ENCODE measurements at regions not wholly inside any gene's neighbourhood (a gene's known extent, or its start where the extent isn't known, plus 50 kb on each side); places are given as distances from the start of the nearest gene placed in this dataset.

- no peak for DNase-seq
- Histone ChIP-seq H3K4me1 (no peaks in the 10 kb centered on the region), H3K4me3 (no peak overlapping the region), H3K27ac (no peak overlapping the region), H3K9me3 (replicated peaks) (no peaks in the 10 kb centered on the region), H3K36me3 (no peaks in the 10 kb centered on the region), H3K27me3 (no peaks in the 10 kb centered on the region)
These were observed 199.1 kb upstream of the SLC14A2 start for GRCh38 chr18:45416168-45416567.

GRCh38 chr18:45417392-45417791 lies 197.9 kb upstream of the SLC14A2 start:
- no peak for DNase-seq
- H3K36me3 ChIP-seq = no peaks in the 10 kb centered on the region
- no peaks in the 10 kb centered on the region for H3K9me3 ChIP-seq (replicated peaks)
- H3K27ac ChIP-seq = no peak overlapping the region
- no peaks in the 10 kb centered on the region for H3K27me3 ChIP-seq
- H3K4me1 ChIP-seq = no peaks in the 10 kb centered on the region
- H3K4me3 ChIP-seq = no peak overlapping the region

GRCh38 chr18:45423659-45424058 lies 191.6 kb upstream of the SLC14A2 start:
- Histone ChIP-seq H3K36me3 (no peaks in the 10 kb centered on the region), H3K4me3 (no peak overlapping the region), H3K4me1 (no peaks in the 10 kb centered on the region), H3K27ac (no peak overlapping the region), H3K9me3 (replicated peaks) (no peaks in the 10 kb centered on the region), H3K27me3 (no peaks in the 10 kb centered on the region)
- no peak for DNase-seq

GRCh38 chr18:45430041-45430440 lies 185.2 kb upstream of the SLC14A2 start:
- Histone ChIP-seq H3K36me3 (no peaks in the 10 kb centered on the region), H3K9me3 (replicated peaks) (no peaks in the 10 kb centered on the region), H3K27ac (no peak overlapping the region), H3K4me1 (no peaks in the 10 kb centered on the region), H3K4me3 (no peak overlapping the region), H3K27me3 (no peaks in the 10 kb centered on the region)
- DNase-seq = no peak

- no peaks in the 10 kb centered on the region for H3K36me3 ChIP-seq
- no peak overlapping the region for H3K4me3 ChIP-seq
- H3K27ac ChIP-seq = no peak overlapping the region
- no peaks in the 10 kb centered on the region for H3K4me1 ChIP-seq
- no peaks in the 10 kb centered on the region for H3K27me3 ChIP-seq
- no peak for DNase-seq
- H3K9me3 ChIP-seq (replicated peaks) = no peaks in the 10 kb centered on the region
These were observed 179.5 kb upstream of the SLC14A2 start for GRCh38 chr18:45435810-45436209.

- Histone ChIP-seq H3K36me3 (no peaks in the 10 kb centered on the region), H3K27ac (no peak overlapping the region), H3K4me1 (no peaks in the 10 kb centered on the region), H3K27me3 (no peaks in the 10 kb centered on the region), H3K9me3 (replicated peaks) (no peaks in the 10 kb centered on the region), H3K4me3 (no peak overlapping the region)
- no peak for DNase-seq
These were observed 177.9 kb upstream of the SLC14A2 start for GRCh38 chr18:45437366-45437765.

GRCh38 chr18:45439851-45440645 lies 175.2 kb upstream of the SLC14A2 start:
- Histone ChIP-seq H3K4me3 (no peak overlapping the region), H3K9me3 (replicated peaks) (no peaks in the 10 kb centered on the region), H3K27me3 (no peaks in the 10 kb centered on the region), H3K36me3 (no peaks in the 10 kb centered on the region), H3K4me1 (no peaks in the 10 kb centered on the region), H3K27ac (no peak overlapping the region)
- no peak for DNase-seq

- H3K4me3 ChIP-seq = no peak overlapping the region
- H3K36me3 ChIP-seq = no peaks in the 10 kb centered on the region
- H3K9me3 ChIP-seq (replicated peaks) = no peaks in the 10 kb centered on the region
- no peaks in the 10 kb centered on the region for H3K27me3 ChIP-seq
- no peaks in the 10 kb centered on the region for H3K4me1 ChIP-seq
- no peak overlapping the region for H3K27ac ChIP-seq
- peak in 1 of 2 experiments; percentile 13 for DNase-seq
These were observed 174.0 kb upstream of the SLC14A2 start for GRCh38 chr18:45441110-45441847.

GRCh38 chr18:45444040-45444439 lies 171.2 kb upstream of the SLC14A2 start:
- Histone ChIP-seq H3K27ac (no peak overlapping the region), H3K4me3 (no peak overlapping the region), H3K27me3 (no peaks in the 10 kb centered on the region), H3K9me3 (replicated peaks) (no peaks in the 10 kb centered on the region), H3K36me3 (no peaks in the 10 kb centered on the region), H3K4me1 (no peaks in the 10 kb centered on the region)
- DNase-seq = no peak

GRCh38 chr18:45447355-45448265 lies 167.7 kb upstream of the SLC14A2 start:
- Histone ChIP-seq H3K27ac (no peak overlapping the region), H3K27me3 (no peaks in the 10 kb centered on the region), H3K9me3 (replicated peaks) (no peaks in the 10 kb centered on the region), H3K36me3 (no peaks in the 10 kb centered on the region), H3K4me1 (no peaks in the 10 kb centered on the region), H3K4me3 (no peak overlapping the region)
- DNase-seq = no peak

GRCh38 chr18:45448871-45449270 lies 166.4 kb upstream of the SLC14A2 start:
- Histone ChIP-seq H3K4me1 (no peaks in the 10 kb centered on the region), H3K36me3 (no peaks in the 10 kb centered on the region), H3K27me3 (no peaks in the 10 kb centered on the region), H3K27ac (no peak overlapping the region), H3K9me3 (replicated peaks) (no peaks in the 10 kb centered on the region), H3K4me3 (no peak overlapping the region)
- no peak for DNase-seq

- Histone ChIP-seq H3K4me1 (no peaks in the 10 kb centered on the region), H3K9me3 (replicated peaks) (no peaks in the 10 kb centered on the region), H3K27ac (no peak overlapping the region), H3K36me3 (no peaks in the 10 kb centered on the region), H3K4me3 (no peak overlapping the region), H3K27me3 (no peaks in the 10 kb centered on the region)
- DNase-seq = no peak
These were observed 165.7 kb upstream of the SLC14A2 start for GRCh38 chr18:45449418-45450227.

GRCh38 chr18:45456090-45457021 lies 158.9 kb upstream of the SLC14A2 start:
- no peak for DNase-seq
- no peak overlapping the region for H3K27ac ChIP-seq
- H3K36me3 ChIP-seq = no peaks in the 10 kb centered on the region

More at GRCh38 chr18:45456090-45457021, 158.9 kb upstream of the SLC14A2 start:
- Histone ChIP-seq H3K4me1 (no peaks in the 10 kb centered on the region), H3K4me3 (no peak overlapping the region), H3K9me3 (replicated peaks) (no peaks in the 10 kb centered on the region), H3K27me3 (no peaks in the 10 kb centered on the region)
